T47D (cell line): ENCODE measurements at regions not wholly inside any gene's neighbourhood (a gene's known extent, or its start where the extent isn't known, plus 50 kb on each side); places are given as distances from the start of the nearest gene placed in this dataset.

Experiments used
- DNase-seq, 2 experiments: peaks; one replicate each; pipeline versions ENCODE4 v3.0.0 to v3.0.0-alpha.2; 2011 to 2012; ENCODE audit warnings: low read depth in 1 of 2, low spot score in 1 of 2
- JUND ChIP-seq: IDR thresholded peaks from 2 replicates; pipeline ENCODE4 v1.6.1; 2012; ENCODE audit warnings: low read depth
- in situ Hi-C: cut with HindIII; loops from 2 replicates; pipeline ENCODE4 v1.10.0; 2016; ENCODE audit warnings: low sequenced_read_pairs, low pct_unique_long_range_greater_than_20kb

DNA sequence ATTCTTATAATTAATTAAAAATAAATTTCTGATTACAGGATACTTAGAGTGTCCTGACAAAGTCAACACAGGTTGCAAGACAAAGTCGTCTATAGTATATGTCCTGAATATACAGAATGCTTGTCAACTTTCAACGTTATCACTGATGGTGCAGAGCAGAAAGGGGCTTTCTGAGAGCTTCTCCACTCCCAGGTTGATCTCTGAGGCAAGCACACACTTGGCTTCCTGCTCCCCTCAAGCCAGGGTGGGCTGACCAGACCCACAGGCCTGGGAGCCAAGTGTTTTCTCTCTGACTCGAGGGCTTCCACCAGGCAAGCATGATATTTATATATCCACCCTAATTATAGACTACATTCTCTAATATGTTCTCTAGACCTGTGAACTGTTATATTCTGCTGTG lies 448.9 kb downstream of the SH2D4B start:
- no peak for DNase-seq
- TF ChIP-seq JUND, result no peak
- in situ Hi-C loops, result no loop called here

DNA sequence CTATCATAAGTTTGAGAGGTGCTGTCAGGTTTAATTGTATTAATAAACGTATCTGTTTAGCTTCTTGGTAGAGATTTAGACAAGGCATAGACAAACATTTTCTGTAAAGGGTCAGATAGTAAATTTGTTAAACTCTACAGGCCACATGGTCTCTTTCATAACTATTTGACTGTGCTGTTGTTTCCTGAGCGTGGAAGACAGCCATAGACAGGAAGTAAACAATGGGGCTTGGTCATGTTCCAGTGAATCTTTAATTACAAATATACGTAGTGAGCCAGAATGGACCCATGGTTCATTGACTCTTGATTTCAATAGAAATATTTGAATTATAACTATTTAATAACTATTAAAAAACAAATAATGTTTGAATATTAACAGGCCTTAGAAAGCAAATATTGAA lies 451.1 kb downstream of the SH2D4B start:
- in situ Hi-C loops, result no loop called here
- no peak for DNase-seq
- TF ChIP-seq JUND, result no peak

DNA sequence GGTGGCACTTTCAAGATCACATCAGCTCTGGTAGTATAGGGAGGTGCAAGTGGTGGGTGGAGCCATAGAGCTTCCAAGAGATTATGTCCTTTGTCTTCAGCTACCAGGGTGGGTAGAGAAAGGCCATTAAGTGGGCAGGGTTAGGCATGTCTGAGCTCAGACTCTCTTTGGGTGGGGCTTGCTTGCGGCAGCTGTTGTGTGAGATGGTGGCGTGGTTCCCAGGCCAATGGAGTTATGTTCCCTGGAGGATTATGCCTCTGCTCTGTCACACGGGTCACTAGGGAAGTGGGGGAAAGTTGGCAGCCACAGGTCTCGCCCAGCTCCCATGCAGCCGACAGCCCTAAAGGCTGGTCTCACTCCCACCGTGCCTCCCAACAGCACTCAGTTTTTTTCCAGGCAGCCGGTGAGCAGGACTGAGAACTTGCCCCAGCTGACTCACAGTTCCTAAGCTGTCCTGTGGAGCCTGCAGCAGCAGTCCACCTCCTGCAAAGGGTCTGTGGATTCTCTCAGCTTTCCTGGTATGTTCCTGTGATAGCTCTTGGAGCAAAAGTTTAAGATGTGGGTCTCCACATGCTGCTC lies 459.0 kb downstream of the SH2D4B start:
- in situ Hi-C loops, result no loop called here
- TF ChIP-seq JUND, result no peak
- no peak for DNase-seq

DNA sequence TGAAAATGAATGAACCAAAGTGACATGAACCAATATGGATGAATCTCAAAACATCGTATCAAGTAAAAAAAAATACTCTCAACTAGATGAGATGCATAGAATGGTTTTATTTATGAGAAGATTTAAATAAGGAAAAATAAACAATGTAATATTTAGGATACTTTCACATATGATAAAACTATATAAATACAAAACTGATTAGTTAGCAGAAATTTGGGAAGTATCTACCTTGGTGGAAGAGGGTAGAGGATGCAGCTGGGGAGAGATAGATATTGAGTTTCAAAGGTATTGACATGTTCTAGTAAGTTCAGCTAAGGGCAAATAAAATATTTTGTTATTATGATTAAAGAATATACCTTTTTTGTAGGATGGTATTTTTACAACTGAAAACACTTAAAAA lies 463.1 kb downstream of the SH2D4B start:
- in situ Hi-C loops, result no loop called here
- DNase-seq, result no peak
- TF ChIP-seq JUND, result no peak

DNA sequence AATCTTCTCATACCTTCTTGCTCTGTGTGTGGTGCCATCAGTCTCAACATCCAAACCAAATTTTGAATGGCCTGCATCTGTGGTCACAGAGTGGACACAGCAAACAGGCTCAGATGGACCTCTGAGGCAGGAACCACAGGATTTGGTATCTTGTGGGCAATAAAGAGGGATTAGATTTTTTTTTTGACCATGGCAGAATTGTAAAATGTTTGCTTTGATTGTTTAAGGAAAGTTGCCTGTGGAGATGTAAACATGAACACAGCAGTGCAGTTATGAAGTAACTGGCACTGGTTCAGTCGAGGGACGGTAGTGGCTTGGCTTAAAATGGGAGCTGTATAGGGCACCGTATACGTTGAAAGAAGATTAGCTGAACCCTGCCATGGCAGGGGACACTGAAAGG lies 464.7 kb downstream of the SH2D4B start:
- DNase-seq, result peak in 1 of 2 experiments; percentile 87
- TF ChIP-seq JUND, result peak; percentile 67; the same call in 1 of the 2 replicates
- in situ Hi-C loops, result no loop called here

DNA sequence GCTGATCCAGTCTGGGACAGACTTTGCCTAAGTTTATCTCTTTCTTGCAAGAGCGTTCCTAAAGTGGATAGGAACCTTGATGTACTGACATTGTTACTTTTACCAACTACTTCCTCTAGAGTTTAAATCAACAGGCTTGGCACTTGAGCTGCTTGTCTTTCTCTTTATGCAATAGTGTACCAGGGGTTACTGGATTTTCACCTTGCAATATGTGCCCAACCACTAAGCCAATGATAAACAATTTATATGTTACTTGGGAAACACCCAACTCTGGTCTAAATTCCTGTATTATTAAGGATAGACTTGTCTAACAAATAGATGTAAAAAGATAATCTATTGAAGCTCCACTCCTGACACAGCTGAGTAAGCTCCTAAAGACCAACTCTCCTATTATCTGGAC lies 470.2 kb downstream of the SH2D4B start:
- DNase-seq, result peak in 1 of 2 experiments; percentile 92
- peak; percentile 73; the same call in 1 of the 2 replicates for TF ChIP-seq JUND
- in situ Hi-C loops, result no loop called here

DNA sequence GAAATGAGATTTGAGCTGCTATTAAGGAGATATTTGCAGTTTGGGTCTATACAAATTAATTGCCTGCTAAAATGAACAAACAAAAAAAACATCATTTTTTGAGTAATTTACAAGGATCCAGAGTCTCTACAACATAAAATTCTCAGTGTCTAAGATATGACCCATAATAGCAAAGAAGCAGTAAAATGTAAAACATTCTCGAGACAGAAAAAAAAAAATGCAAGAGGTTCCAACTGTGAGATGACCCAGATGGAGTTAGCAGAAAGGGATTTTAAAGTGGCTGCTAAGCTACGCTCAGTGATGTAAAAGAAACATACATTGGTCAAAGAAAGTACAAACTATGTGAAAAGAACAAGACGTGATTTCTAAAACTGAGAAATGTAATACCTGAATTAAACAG lies 471.0 kb downstream of the SH2D4B start:
- in situ Hi-C loops, result no loop called here
- no peak for TF ChIP-seq JUND
- DNase-seq, result no peak

DNA sequence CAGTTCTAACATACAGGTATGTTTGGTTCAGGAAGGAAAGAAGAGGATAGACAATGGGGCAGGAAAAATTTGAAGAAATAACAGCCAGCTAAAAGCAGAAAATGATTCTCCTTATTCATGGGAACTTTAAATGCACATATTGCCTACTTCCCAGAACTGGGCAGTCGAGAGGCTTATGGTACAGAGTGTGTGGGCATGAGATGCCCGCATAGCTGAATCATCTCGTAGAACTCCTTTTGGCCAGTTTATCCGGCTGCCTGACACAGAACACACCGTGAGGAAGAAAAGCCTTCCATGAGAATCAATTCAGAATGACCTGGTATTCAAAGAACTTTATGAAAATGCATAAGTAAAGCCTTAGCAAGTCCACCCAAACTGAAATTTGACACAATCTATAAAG lies 471.6 kb downstream of the SH2D4B start:
- DNase-seq, result no peak
- in situ Hi-C loops, result no loop called here
- no peak for TF ChIP-seq JUND

DNA sequence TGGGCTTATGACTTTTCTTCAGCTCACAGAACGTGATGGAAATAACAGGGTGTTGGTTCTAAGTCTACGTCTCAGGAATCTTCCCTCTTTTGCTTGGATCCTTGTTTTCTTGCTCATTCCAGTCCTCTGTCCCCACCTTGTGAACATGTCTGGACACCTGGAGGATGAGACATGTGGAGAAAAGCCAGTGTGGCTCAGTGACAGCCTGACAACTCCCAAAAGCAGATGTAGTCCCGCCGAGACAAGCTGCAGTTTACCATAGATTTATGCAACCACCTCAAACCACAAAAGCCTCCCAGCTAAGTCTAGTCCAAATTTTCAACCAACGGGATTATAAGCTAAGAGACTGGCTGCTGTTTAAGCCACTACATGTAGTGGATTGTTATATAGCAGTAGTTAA lies 476.1 kb downstream of the SH2D4B start:
- in situ Hi-C loops, result no loop called here
- peak in 1 of 2 experiments; percentile 72 for DNase-seq
- no peak for TF ChIP-seq JUND

DNA sequence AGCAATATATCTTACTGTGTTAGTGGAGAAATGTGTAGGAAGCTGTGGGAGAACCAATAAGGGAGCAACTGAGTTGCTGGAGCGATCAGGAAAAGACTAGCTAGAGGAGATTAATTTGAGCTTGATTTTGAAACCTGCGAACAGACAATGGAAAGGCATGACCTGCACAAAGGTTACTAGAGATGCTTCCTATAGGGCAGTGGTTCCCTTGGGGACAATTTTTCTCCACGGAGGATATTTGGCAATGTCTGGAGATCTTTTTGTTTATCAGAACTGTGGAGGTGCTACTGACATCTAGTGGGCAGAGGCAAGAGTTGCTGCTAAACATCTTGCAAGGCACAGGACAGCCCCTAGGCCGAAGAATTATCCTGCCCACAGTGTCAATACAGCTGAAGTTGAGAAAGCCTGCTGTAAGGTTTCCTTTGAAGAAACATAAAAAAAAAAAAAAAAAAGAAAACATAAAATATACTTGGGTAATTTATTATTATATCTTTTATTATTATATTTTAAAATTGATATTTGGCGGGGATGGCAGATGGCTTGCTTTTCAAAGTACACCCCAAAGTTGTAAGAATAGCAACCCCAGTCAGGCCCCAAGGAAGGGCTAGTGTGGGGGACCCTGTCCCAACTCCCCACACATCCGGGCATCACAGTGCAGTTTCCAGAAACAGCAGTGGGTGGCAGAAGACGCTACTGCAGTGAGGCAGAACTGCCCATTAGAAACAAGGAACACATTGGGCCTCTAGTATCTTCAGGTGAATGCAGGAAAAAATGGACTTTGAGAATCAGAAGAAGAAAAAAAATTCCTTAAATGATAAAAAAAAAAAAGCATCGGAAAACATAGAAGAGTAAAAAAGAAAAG lies 481.6 kb downstream of the SH2D4B start:
- in situ Hi-C loops, result no loop called here
- TF ChIP-seq JUND, result no peak
- DNase-seq, result peak; percentile 18 to 95

DNA sequence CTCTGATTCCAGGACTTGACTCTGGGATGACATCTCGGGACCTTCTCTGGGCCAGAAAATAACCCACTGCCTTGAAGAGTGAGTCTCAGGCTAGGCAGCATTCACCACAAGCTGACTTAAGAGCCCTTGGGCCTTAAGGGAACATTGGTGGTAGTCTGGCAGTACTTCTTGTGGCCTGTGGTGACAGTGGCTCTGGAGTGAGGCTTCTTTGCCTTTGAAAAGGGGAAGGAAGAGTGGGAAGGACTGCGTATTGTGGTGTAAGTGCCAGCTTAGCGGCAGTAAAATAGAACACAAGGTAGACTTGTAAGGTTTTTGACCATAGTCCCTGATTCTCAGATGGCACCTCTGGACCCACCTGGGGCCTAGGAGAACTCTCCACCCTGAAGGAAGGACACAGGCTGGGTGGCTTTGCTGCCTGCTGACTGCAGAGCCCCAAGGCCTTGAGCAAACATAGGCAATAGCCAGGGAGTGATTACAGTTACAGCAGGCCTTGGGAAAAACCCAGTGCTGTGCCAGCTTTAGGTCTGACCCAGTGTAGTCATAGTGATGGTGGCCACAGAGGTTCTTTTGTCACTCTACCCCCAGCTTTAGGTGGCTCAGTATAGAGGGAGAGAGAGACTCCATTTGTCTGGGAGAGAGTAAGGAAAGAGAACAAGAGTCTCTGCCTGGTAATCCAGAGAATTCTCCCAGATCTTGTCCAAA lies 483.9 kb downstream of the SH2D4B start:
- in situ Hi-C loops, result no loop called here
- TF ChIP-seq JUND, result no peak
- peak in 1 of 2 experiments; percentile 36 for DNase-seq

DNA sequence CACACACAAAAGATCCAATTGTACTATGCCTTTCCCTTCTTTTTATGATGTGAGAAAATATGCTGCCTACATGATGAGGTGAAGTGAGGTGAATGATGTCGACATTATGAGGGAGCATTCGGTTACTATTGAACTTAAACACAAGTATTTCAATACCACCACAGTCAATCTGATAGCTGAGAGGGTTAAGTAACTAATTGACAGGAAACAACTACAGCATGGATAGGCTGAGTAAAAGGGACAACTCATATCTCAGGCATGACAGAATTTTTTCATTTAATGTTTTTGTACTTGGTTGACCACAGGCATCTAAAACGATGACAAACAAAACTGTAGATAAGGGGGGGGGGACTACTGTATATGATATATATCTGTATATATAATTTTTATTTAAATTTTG lies 488.9 kb downstream of the SH2D4B start:
- no peak for DNase-seq
- no peak for TF ChIP-seq JUND
- in situ Hi-C loops, result no loop called here

DNA sequence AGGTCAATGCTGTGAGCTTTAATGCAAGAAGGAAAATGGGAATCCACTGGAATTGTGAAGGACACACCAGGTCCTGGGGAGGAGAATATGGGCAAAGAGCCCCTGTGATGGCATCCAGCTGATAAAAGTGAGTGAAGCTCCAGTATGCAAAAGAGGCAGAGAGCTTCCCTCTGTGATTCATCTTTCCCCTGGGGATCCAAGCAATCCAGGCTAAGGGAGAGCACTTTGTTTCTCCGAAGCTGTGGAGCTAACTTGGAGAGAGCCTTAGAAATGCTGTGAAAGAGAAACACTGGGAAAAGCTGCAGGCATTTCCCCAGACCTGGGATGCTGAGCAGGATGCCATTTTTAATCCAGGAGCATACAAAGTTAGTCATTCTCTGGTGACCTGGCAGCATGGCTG lies 489.5 kb downstream of the SH2D4B start:
- no peak for DNase-seq
- in situ Hi-C loops, result no loop called here
- TF ChIP-seq JUND, result no peak
